Ascending aorta (tissue), 2 donors: ENCODE measurements at regions not wholly inside any gene's neighbourhood (a gene's known extent, or its start where the extent isn't known, plus 50 kb on each side); places are given as distances from the start of the nearest gene placed in this dataset.
"Not testable (repeated sequence)": the region's sequence is repeated elsewhere in the genome, so short reads cannot be mapped to it uniquely, and the experiment has no call there.

ENCODE experiments used
- DNase-seq, 2 donors: peaks; one replicate each; pipeline ENCODE4 v3.0.0-alpha.2; 2019; ENCODE audit warnings: low spot score in 2 of 2
- H3K27ac ChIP-seq, 2 donors: fragments of 200-600 bp; sonication (generic); one replicate each; pipeline ENCODE4 v1.5.1; 2016 to 2017; ENCODE audit warnings: mild to moderate bottlenecking in 1 of 2
- H3K27me3 ChIP-seq: fragments of 200-600 bp; sonication (generic); one replicate; pipeline ENCODE4 v1.5.1; 2017
- H3K36me3 ChIP-seq, 2 donors: fragments of 200-600 bp; sonication (generic); one replicate each; pipeline ENCODE4 v1.5.1; 2016
- H3K4me1 ChIP-seq, 2 donors: fragments of 200-600 bp; sonication (generic); one replicate each; pipeline ENCODE4 v1.5.1; 2016 to 2017; ENCODE audit warnings: mild to moderate bottlenecking in 1 of 2
- H3K4me3 ChIP-seq, 2 donors: fragments of 200-600 bp; sonication (generic); one replicate each; pipeline ENCODE4 v1.5.1; 2016 to 2017; ENCODE audit warnings: mild to moderate bottlenecking in 1 of 2
- H3K9me3 ChIP-seq, 2 donors: fragments of 200-600 bp; sonication (generic); one replicate each; pipeline ENCODE4 v1.5.1; 2016
- intact Hi-C: fragments of 100-400 bp; cut with DNase I; formaldehyde crosslinking; loops from one replicate; pipeline ENCODE4 v1.15.1; 2023
- TF ChIP-seq, protein P1 (sequence below), 3 experiments: fragments of 200-600 bp in 2 of 3; fragments of 450-650 bp in 1 of 3; sonication (generic) in 2 of 3; IDR thresholded peaks; one replicate each; pipeline ENCODE4 v1.5.1; 2016 to 2019; ENCODE audit warnings: antibody characterized with exemption in 3 of 3, mild to moderate bottlenecking in 1 of 3, moderate library complexity in 1 of 3

DNA sequence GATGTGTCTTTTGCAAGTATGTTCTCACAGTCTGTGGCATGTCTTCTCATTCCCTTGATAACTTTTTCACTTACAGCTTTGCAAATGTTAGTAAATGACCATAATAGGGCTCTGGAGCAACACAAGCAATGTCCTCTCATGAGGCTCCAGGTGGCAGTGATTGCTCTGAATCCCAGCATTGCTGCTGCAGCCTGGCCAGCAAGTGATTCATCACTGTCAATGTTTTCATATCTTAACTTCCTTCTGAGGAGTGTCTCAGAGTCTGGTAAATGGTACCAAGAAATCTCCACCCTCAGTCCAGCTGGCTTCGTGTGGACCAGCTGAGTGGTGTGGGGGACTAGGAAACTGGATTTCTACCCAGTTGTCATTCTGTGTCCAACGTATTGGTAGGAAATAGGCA is 139.6 kb downstream of the MYLK4 start:
- TF ChIP-seq, protein P1, sequence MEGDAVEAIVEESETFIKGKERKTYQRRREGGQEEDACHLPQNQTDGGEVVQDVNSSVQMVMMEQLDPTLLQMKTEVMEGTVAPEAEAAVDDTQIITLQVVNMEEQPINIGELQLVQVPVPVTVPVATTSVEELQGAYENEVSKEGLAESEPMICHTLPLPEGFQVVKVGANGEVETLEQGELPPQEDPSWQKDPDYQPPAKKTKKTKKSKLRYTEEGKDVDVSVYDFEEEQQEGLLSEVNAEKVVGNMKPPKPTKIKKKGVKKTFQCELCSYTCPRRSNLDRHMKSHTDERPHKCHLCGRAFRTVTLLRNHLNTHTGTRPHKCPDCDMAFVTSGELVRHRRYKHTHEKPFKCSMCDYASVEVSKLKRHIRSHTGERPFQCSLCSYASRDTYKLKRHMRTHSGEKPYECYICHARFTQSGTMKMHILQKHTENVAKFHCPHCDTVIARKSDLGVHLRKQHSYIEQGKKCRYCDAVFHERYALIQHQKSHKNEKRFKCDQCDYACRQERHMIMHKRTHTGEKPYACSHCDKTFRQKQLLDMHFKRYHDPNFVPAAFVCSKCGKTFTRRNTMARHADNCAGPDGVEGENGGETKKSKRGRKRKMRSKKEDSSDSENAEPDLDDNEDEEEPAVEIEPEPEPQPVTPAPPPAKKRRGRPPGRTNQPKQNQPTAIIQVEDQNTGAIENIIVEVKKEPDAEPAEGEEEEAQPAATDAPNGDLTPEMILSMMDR (IDR thresholded peaks at IDR 0.05): no peak
- no peak overlapping the region for H3K27ac ChIP-seq
- H3K4me1 ChIP-seq: peaks cover 0 to 6% of the 10 kb centered on the region in 2 donors
- H3K4me3 ChIP-seq: no peak overlapping the region
- H3K27me3 ChIP-seq: no peaks in the 10 kb centered on the region
- H3K36me3 ChIP-seq: no peaks in the 10 kb centered on the region
- no peak for DNase-seq
- intact Hi-C loops: loop anchor here (2.0 kb wide), 1 partner anchor 24 kb away; no protein-coding TSS in a partner anchor
- H3K9me3 ChIP-seq: no peaks in the 10 kb centered on the region

DNA sequence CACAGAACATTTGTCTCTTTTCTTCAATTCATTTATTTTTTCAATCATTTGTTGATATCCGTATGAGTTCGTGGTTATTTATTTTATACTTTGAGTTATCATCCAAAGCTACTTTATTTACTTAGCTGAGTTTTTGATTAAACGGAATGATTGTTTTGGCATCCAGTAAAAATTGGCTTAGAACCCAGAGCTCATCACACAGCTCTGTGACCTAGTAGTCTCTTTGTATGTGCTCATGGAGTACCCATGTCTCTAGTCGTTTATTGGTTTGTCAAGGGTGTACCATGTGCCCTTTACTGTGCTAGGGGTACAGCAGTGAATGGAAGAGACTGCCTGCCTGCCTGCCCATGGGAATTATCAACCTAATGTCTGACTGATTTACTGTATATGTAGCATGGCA is 142.2 kb downstream of the MYLK4 start:
- Histone ChIP-seq H3K36me3 (no peaks in the 10 kb centered on the region), H3K27ac (no peak overlapping the region), H3K4me3 (no peak overlapping the region), H3K4me1 (no peaks in the 10 kb centered on the region), H3K9me3 (no peaks in the 10 kb centered on the region), H3K27me3 (no peaks in the 10 kb centered on the region)
- intact Hi-C loops: no loop called here
- TF ChIP-seq, protein P1 (IDR thresholded peaks at IDR 0.05): no peak
- DNase-seq: no peak

DNA sequence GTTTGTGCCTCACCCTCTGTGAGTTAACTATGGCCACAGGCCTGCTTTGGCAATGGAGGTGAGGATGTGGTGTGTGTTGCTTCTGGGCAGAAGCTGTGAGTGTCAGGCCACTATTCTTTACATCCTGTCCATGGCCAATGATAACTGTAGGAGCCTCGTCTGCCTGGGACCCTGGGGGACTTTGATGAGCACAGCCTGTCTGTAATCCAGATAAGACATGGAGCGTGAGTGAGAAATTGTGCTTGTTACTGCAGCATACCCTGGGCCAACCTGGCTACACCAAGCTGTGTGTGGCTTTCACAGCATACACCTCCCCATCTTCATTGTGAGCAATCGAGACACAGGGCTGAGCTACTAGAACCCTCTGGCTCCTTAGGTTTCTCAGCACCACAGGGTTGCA is 150.4 kb downstream of the MYLK4 start:
- no peak overlapping the region for H3K4me3 ChIP-seq
- no peaks in the 10 kb centered on the region for H3K36me3 ChIP-seq
- no peaks in the 10 kb centered on the region for H3K4me1 ChIP-seq
- TF ChIP-seq, protein P1 (IDR thresholded peaks at IDR 0.05): no peak
- H3K27me3 ChIP-seq: no peaks in the 10 kb centered on the region
- H3K27ac ChIP-seq: no peak overlapping the region
- intact Hi-C loops: no loop called here
- H3K9me3 ChIP-seq: no peaks in the 10 kb centered on the region
- DNase-seq: no peak

DNA sequence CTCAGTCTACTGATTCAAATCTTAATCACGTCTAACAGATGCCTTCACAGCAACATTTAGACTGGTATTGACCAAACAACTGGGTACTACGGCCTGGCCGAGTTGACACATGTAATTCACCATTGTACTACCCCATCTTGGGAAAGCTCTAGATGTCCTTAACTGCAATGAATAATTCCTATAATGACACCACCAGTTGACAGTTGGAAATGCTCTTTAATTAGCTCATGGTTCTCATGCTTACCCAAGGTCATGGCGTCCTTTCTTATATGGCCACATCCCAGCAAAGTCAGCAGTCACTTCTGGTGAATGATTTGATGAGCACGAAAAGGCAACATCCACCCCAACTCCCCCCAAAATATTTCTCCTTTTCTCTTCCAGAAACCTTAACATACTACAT is 150.9 kb downstream of the MYLK4 start:
- intact Hi-C loops: no loop called here

DNA sequence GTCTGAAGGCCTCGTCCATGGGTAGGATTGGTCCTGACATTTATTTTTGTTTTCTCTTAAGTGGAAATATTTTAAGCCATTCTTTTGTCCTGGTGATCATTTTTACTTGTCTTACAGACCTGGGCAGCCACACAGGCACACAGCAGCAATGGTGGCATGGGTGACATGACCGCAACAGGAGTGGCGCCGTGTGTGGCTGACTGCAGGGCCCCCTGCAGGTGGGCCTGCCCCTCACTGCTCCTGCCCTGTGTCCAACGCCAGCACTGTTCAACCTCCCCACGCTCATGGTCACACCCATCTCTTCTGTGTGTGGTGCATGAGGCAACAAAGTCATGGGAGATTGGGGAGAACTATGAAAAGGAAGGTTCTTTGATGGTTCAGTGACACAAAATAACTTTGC is 151.9 kb downstream of the MYLK4 start:
- no peaks in the 10 kb centered on the region for H3K4me1 ChIP-seq
- TF ChIP-seq, protein P1 (IDR thresholded peaks at IDR 0.05): no peak
- DNase-seq: no peak
- no peaks in the 10 kb centered on the region for H3K9me3 ChIP-seq
- no peak overlapping the region for H3K4me3 ChIP-seq
- intact Hi-C loops: no loop called here
- no peaks in the 10 kb centered on the region for H3K27me3 ChIP-seq
- no peaks in the 10 kb centered on the region for H3K36me3 ChIP-seq
- no peak overlapping the region for H3K27ac ChIP-seq

More for the DNA sequence above, 150.9 kb downstream of the MYLK4 start:
- H3K27ac ChIP-seq: no peak overlapping the region
- TF ChIP-seq, protein P1 (IDR thresholded peaks at IDR 0.05): no peak
- H3K36me3 ChIP-seq: no peaks in the 10 kb centered on the region
- no peak overlapping the region for H3K4me3 ChIP-seq
- no peaks in the 10 kb centered on the region for H3K9me3 ChIP-seq
- H3K27me3 ChIP-seq: no peaks in the 10 kb centered on the region
- H3K4me1 ChIP-seq: no peaks in the 10 kb centered on the region
- no peak for DNase-seq

DNA sequence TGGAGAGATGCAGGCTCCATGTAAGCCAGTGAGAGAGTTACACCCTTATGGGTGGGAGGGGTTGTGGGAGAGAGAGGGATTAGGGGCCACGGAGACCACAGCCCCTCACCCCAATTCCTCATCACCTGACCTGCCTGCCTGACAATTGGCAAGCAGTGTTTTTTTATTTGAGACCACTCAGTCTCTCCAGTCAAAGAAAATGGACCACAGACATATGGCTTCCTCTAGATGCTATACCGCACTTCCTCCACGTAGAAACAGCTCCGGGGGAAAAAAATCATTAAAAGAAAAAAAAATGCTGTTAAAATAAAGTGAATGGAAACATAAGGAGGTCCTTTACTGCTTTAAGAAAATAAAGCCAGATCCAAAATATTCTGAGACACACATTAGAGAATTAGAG is 152.7 kb downstream of the MYLK4 start:
- no peaks in the 10 kb centered on the region for H3K27me3 ChIP-seq
- intact Hi-C loops: no loop called here
- H3K4me1 ChIP-seq: no peaks in the 10 kb centered on the region
- no peaks in the 10 kb centered on the region for H3K9me3 ChIP-seq
- no peak overlapping the region for H3K4me3 ChIP-seq
- no peak for DNase-seq
- no peak overlapping the region for H3K27ac ChIP-seq
- TF ChIP-seq, protein P1 (IDR thresholded peaks at IDR 0.05): no peak
- H3K36me3 ChIP-seq: no peaks in the 10 kb centered on the region

DNA sequence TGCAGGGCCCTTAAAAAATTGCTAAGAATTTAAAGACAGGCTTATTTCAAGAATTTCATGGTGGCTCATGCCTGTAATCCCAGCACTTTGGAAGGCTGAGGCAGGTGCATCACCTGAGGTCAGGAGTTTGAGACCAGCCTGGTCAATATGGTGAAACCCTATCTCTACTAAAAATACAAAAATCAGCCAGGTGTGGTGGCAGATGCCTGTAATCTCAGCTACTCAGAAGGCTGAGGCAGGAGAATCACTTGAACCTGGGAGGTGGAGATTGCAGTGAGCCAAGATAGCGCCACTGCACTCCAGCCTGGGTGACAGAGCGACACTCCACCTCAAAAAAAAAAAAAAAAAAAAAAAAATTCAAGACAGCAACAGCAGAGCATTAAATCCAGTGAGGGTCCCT is 153.3 kb downstream of the MYLK4 start:
- H3K27me3 ChIP-seq, H3K27ac ChIP-seq, H3K4me1 ChIP-seq, intact Hi-C loops, H3K36me3 ChIP-seq, H3K4me3 ChIP-seq, H3K9me3 ChIP-seq, DNase-seq: not testable (repeated sequence)
